PC-3 (cell line): ENCODE measurements at regions not wholly inside any gene's neighbourhood (a gene's known extent, or its start where the extent isn't known, plus 50 kb on each side); places are given as distances from the start of the nearest gene placed in this dataset.

Source experiments
- EZH2 ChIP-seq: fragments of 300-600 bp; sonication (generic); IDR thresholded peaks from one replicate; pipeline ENCODE4 v1.6.1; 2017; ENCODE audit warnings: antibody characterized with exemption, mild to moderate bottlenecking, low read length; ENCODE audit not compliant: unreplicated experiment
- EZH2phosphoT487 ChIP-seq: fragments of 300-600 bp; sonication (generic); IDR thresholded peaks from 2 replicates; pipeline ENCODE4 v1.6.1; 2018; ENCODE audit warnings: mild to moderate bottlenecking, antibody characterized with exemption, low read length, borderline replicate concordance
- TF ChIP-seq, protein P1 (sequence below): fragments of 300-600 bp; sonication (generic); conservative IDR thresholded peaks from 2 replicates; pipeline ENCODE4 v1.5.1; 2017; ENCODE audit warnings: antibody characterized with exemption, low read depth, mild to moderate bottlenecking, low read length

DNA sequence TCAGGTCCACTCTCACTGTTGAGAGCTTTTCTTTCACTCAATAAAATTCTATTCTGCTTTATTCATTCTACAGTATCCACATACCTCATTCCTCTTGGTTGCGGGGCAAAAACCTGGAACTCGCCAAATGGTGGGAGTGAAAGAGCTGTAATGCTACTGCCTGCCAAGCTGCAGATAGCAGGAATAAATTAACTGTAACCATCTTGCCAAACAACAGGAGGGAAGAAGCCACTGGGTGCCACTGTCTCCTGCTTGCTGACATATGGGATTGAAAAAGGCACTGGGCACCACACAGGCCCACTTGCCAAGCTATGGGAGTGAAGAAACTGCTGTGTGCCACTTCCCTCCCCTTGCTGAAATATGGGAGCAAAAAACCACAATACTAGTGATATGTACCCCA lies 111.9 kb upstream of the CNTN1 start:
- TF ChIP-seq, protein P1, sequence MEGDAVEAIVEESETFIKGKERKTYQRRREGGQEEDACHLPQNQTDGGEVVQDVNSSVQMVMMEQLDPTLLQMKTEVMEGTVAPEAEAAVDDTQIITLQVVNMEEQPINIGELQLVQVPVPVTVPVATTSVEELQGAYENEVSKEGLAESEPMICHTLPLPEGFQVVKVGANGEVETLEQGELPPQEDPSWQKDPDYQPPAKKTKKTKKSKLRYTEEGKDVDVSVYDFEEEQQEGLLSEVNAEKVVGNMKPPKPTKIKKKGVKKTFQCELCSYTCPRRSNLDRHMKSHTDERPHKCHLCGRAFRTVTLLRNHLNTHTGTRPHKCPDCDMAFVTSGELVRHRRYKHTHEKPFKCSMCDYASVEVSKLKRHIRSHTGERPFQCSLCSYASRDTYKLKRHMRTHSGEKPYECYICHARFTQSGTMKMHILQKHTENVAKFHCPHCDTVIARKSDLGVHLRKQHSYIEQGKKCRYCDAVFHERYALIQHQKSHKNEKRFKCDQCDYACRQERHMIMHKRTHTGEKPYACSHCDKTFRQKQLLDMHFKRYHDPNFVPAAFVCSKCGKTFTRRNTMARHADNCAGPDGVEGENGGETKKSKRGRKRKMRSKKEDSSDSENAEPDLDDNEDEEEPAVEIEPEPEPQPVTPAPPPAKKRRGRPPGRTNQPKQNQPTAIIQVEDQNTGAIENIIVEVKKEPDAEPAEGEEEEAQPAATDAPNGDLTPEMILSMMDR = no peak
- TF ChIP-seq EZH2 = no peak
- TF ChIP-seq EZH2phosphoT487 = no peak
